Adrenal gland (tissue), 9 donors: ENCODE measurements at regions not wholly inside any gene's neighbourhood (a gene's known extent, or its start where the extent isn't known, plus 50 kb on each side); places are given as distances from the start of the nearest gene placed in this dataset.

Experiments
- DNase-seq, 7 donors: peaks; one replicate each; pipeline ENCODE4 v3.0.0-alpha.2; 2019 to 2020
- H3K27ac ChIP-seq, 5 donors: fragments of 200-600 bp; sonication (generic) in 4 of 5; 1 replicate in 3 of 5; 2 replicates in 2 of 5; pipeline versions ENCODE4 v1.5.1 to v1.8.0; 2016 to 2020; ENCODE audit warnings: mild to moderate bottlenecking in 1 of 5
- H3K27me3 ChIP-seq: fragments of 200-600 bp; 2 replicates; pipeline ENCODE4 v1.8.0; 2021
- H3K36me3 ChIP-seq, 2 donors: fragments of 200-600 bp; replicated peaks in 1 of 2; 1 replicate in 1 of 2; 2 replicates in 1 of 2; pipeline versions ENCODE4 v1.5.1 to v1.8.0; 2018 to 2022
- H3K4me1 ChIP-seq, 2 donors: fragments of 200-600 bp; replicated peaks in 1 of 2; 1 replicate in 1 of 2; 2 replicates in 1 of 2; pipeline versions ENCODE4 v1.5.1 to v1.8.0; 2018 to 2021
- H3K4me3 ChIP-seq, 4 donors: fragments of 200-600 bp; sonication (generic) in 3 of 4; one replicate each; pipeline ENCODE4 v1.5.1; 2016 to 2018
- H3K9me3 ChIP-seq, 3 donors: fragments of 200-600 bp; sonication (generic) in 1 of 3; replicated peaks in 1 of 3; 1 replicate in 2 of 3; 2 replicates in 1 of 3; pipeline versions ENCODE4 v1.5.1 to v1.8.0; 2016 to 2021
- POLR2A ChIP-seq, 2 donors: fragments of 450-650 bp; IDR thresholded peaks; one replicate each; pipeline ENCODE4 v1.6.1; 2017; ENCODE audit warnings: antibody characterized with exemption in 2 of 2, mild to moderate bottlenecking in 2 of 2, moderate library complexity in 1 of 2
- WGBS, 4 donors: extraction: QIAGEN DNeasy Blood & Tissue Kit in 2 of 4; methylation state at CpG; one replicate each; pipeline versions ENCODE4 v1.1.5 to v1.1.7; 2013 to 2017; 5-methylcytosine and 5-hydroxymethylcytosine counted together
- intact Hi-C, 2 donors: fragments of 100-400 bp; cut with DNase I; formaldehyde crosslinking; loops; one replicate each; pipeline versions ENCODE4 v1.14.1 to v1.15.0; 2022 to 2023
- TF ChIP-seq, protein P1 (sequence below), 6 experiments: fragments of 450-650 bp in 4 of 6; fragments of 200-600 bp in 2 of 6; sonication (generic) in 1 of 6; IDR thresholded peaks; 1 replicate in 5 of 6; 2 replicates in 1 of 6; pipeline versions ENCODE4 v1.5.1 to v1.8.0; 2016 to 2021; ENCODE audit warnings: antibody characterized with exemption in 6 of 6, mild to moderate bottlenecking in 2 of 6, moderate library complexity in 1 of 6
- donor health status: healthy with polysubstance abuse.
- donor health status: Bipolar disorder and iron deficiency.
- donor health status: DM: yes; HTN: yes; CAD: no.
- donor health status: DM: no; HTN: no; CAD: no.
- donor health status: DM: no; HTN: no; CAD: no.

- Histone ChIP-seq H3K9me3 (no peaks in the 10 kb centered on the region), H3K4me1 (no peaks in the 10 kb centered on the region), H3K36me3 (no peaks in the 10 kb centered on the region), H3K27ac (no peak overlapping the region), H3K4me3 (no peak overlapping the region), H3K27me3 (no peaks in the 10 kb centered on the region)
- intact Hi-C loops, result no loop called here
- WGBS, 4 donors, result 40 to 51% (median 44%) methylated on average over 6 of the region's 6 CpGs
- TF ChIP-seq, protein P1, sequence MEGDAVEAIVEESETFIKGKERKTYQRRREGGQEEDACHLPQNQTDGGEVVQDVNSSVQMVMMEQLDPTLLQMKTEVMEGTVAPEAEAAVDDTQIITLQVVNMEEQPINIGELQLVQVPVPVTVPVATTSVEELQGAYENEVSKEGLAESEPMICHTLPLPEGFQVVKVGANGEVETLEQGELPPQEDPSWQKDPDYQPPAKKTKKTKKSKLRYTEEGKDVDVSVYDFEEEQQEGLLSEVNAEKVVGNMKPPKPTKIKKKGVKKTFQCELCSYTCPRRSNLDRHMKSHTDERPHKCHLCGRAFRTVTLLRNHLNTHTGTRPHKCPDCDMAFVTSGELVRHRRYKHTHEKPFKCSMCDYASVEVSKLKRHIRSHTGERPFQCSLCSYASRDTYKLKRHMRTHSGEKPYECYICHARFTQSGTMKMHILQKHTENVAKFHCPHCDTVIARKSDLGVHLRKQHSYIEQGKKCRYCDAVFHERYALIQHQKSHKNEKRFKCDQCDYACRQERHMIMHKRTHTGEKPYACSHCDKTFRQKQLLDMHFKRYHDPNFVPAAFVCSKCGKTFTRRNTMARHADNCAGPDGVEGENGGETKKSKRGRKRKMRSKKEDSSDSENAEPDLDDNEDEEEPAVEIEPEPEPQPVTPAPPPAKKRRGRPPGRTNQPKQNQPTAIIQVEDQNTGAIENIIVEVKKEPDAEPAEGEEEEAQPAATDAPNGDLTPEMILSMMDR (IDR thresholded peaks at IDR 0.05), result no peak
- TF ChIP-seq POLR2A (IDR thresholded peaks at IDR 0.05), result no peak
- peak in 1 of 7 donors; percentile 69 for DNase-seq
Measured at GRCh38 chr17:71180801-71181385, 939.9 kb upstream of the SOX9 start.

DNA sequence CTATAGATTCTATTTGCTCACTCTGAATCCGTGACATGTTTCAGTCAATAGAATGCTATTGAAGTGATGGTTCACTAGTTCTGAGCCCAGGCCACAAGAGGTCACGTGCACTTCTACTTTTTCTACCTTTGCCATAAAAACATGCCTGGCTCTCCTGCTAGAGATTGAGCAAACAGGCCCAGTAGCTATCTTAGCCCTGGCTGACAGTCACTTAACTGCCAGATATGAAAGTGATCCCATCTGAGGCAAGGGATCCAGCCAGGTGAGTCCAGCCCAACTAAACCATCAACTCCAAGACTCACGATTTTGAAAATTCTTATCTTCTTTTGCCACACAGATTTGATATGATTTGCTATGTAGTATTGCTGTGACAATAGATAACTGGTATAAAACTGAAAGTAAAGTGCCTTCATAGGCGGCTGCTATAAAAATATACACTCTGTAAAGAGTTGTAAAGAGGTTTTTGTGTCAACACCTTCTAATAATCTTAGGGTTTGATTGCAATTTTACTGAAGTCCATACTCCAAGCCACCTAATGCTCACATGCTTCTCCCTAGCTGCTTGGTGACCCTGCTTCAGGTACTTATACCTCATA is 937.7 kb upstream of the SOX9 start:
- Histone ChIP-seq H3K4me1 (no peaks in the 10 kb centered on the region), H3K9me3 (no peaks in the 10 kb centered on the region), H3K27me3 (no peaks in the 10 kb centered on the region), H3K27ac (no peak overlapping the region), H3K4me3 (no peak overlapping the region), H3K36me3 (no peaks in the 10 kb centered on the region)
- intact Hi-C loops, result no loop called here
- DNase-seq, result no peak
- WGBS, 4 donors, result 70 to 85% (median 81%) methylated on average over 4 of the region's 4 CpGs
- TF ChIP-seq POLR2A (IDR thresholded peaks at IDR 0.05), result no peak
- TF ChIP-seq, protein P1 (IDR thresholded peaks at IDR 0.05), result no peak

GRCh38 chr17:71184716-71185115 is 936.1 kb upstream of the SOX9 start:
- TF ChIP-seq POLR2A (IDR thresholded peaks at IDR 0.05), result no peak
- TF ChIP-seq, protein P1 (IDR thresholded peaks at IDR 0.05), result no peak
- no peak overlapping the region for H3K4me3 ChIP-seq
- DNase-seq, result no peak
- H3K4me1 ChIP-seq, result no peaks in the 10 kb centered on the region
- 52 to 64% (median 62%) methylated on average over 4 of the region's 4 CpGs for WGBS, 4 donors
- no peak overlapping the region for H3K27ac ChIP-seq
- intact Hi-C loops, result no loop called here
- H3K9me3 ChIP-seq, result no peaks in the 10 kb centered on the region
- no peaks in the 10 kb centered on the region for H3K36me3 ChIP-seq
- H3K27me3 ChIP-seq, result no peaks in the 10 kb centered on the region

GRCh38 chr17:71187145-71187878 is 933.5 kb upstream of the SOX9 start:
- 75 to 93% (median 87%) methylated on average over 7 to 8 of the region's 8 CpGs for WGBS, 4 donors
- Histone ChIP-seq H3K27ac (no peak overlapping the region), H3K9me3 (no peaks in the 10 kb centered on the region), H3K4me1 (no peaks in the 10 kb centered on the region), H3K36me3 (no peaks in the 10 kb centered on the region), H3K4me3 (no peak overlapping the region), H3K27me3 (no peaks in the 10 kb centered on the region)
- intact Hi-C loops, result no loop called here
- TF ChIP-seq POLR2A (IDR thresholded peaks at IDR 0.05), result no peak
- TF ChIP-seq, protein P1 (IDR thresholded peaks at IDR 0.05), result no peak
- DNase-seq, result no peak
